ENCODE measurements at regions not wholly inside any gene's neighbourhood (a gene's known extent, or its start where the extent isn't known, plus 50 kb on each side); places are given as distances from the start of the nearest gene placed in this dataset.

DNA sequence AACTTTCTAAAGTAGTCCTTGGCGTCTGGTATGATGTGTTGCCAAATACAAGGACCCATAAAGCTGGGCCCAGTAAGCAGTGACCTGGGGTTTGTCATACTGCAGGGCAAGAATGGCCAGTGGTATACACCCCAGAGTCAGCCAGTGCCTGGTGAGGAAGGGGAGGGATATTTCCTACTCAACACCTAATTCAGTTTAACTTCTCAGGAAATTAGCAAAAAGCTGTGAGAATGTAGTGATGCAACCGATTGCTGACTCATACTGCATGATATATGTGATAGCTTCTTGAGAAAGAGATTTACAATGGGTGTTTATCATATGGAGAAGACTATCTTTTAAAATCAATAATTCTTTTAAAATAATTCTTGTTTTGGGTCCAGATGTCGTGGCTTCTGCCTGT lies 889.3 kb upstream of the CELF2 start:
- no peaks in the 10 kb centered on the region for H3K9me3 ChIP-seq (ENCODE audit: insufficient read depth, low read length)
- no peaks in the 10 kb centered on the region for H3K27me3 ChIP-seq (ENCODE audit: low read length)
- no peak overlapping the region for H3K27ac ChIP-seq (ENCODE audit: low read depth, low read length)
- H3K4me2 ChIP-seq (ENCODE audit: low read depth, low read length, poor library complexity, severe bottlenecking): no peak overlapping the region
- H3K4me3 ChIP-seq (ENCODE audit: insufficient read depth, low read length, poor library complexity, severe bottlenecking): no peak overlapping the region
- no peak overlapping the region for H3K9ac ChIP-seq (ENCODE audit: low read length)
- no peaks in the 10 kb centered on the region for H3F3A ChIP-seq (ENCODE audit: insufficient read depth)
- H3K79me2 ChIP-seq (ENCODE audit: insufficient read depth, low read length): no peaks in the 10 kb centered on the region
- no peaks in the 10 kb centered on the region for H4K20me1 ChIP-seq (ENCODE audit: low read depth, low read length)
- H2AFZ ChIP-seq (ENCODE audit: low read depth, low read length, severe bottlenecking): no peak overlapping the region
- 0 out of 2 replicates have a peak, but pooled peaks cover 6% of the 10 kb centered on the region for H3K9me2 ChIP-seq (replicated peaks; ENCODE audit: insufficient read depth, low read length)
- no peaks in the 10 kb centered on the region for H3K36me3 ChIP-seq (ENCODE audit: low read length)
- TF ChIP-seq, protein P1, sequence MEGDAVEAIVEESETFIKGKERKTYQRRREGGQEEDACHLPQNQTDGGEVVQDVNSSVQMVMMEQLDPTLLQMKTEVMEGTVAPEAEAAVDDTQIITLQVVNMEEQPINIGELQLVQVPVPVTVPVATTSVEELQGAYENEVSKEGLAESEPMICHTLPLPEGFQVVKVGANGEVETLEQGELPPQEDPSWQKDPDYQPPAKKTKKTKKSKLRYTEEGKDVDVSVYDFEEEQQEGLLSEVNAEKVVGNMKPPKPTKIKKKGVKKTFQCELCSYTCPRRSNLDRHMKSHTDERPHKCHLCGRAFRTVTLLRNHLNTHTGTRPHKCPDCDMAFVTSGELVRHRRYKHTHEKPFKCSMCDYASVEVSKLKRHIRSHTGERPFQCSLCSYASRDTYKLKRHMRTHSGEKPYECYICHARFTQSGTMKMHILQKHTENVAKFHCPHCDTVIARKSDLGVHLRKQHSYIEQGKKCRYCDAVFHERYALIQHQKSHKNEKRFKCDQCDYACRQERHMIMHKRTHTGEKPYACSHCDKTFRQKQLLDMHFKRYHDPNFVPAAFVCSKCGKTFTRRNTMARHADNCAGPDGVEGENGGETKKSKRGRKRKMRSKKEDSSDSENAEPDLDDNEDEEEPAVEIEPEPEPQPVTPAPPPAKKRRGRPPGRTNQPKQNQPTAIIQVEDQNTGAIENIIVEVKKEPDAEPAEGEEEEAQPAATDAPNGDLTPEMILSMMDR (IDR thresholded peaks at IDR 0.05; ENCODE audit: insufficient read depth, low read length, poor library complexity, severe bottlenecking): no peak
- no peak for TF ChIP-seq EZH2phosphoT487 (conservative IDR thresholded peaks at IDR 0.05; ENCODE audit: low read length)

DNA sequence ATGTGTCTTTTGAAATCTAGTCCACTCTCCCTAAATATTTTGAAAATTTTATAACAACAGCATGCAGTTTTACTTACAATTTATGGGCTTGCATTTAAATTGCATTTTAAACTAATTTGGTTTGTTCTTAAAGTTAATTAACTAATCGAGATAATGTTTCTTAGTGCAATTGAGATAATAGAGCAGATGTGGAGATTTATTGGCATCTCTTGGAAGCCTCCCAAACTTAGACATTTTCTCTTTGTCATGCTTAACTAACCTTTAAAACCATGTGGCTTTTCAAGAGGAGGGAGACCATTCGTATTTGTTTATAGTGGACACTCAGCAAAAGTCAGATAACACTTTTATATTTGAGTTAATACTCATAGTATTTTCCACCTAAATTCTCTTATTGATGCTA lies 887.0 kb upstream of the CELF2 start:
- H3K9me2 ChIP-seq (replicated peaks; ENCODE audit: insufficient read depth, low read length): 0 out of 2 replicates have a peak, but pooled peaks cover 6% of the 10 kb centered on the region
- no peak overlapping the region for H3K4me2 ChIP-seq (ENCODE audit: low read depth, low read length, poor library complexity, severe bottlenecking)
- no peaks in the 10 kb centered on the region for H3K79me2 ChIP-seq (ENCODE audit: insufficient read depth, low read length)
- H3K4me3 ChIP-seq (ENCODE audit: insufficient read depth, low read length, poor library complexity, severe bottlenecking): no peak overlapping the region
- H3K9me3 ChIP-seq (ENCODE audit: insufficient read depth, low read length): no peaks in the 10 kb centered on the region
- no peak overlapping the region for H3K9ac ChIP-seq (ENCODE audit: low read length)
- no peaks in the 10 kb centered on the region for H3F3A ChIP-seq (ENCODE audit: insufficient read depth)
- H3K27me3 ChIP-seq (ENCODE audit: low read length): no peaks in the 10 kb centered on the region
- H4K20me1 ChIP-seq (ENCODE audit: low read depth, low read length): no peaks in the 10 kb centered on the region
- H3K36me3 ChIP-seq (ENCODE audit: low read length): no peaks in the 10 kb centered on the region
- no peak overlapping the region for H3K27ac ChIP-seq (ENCODE audit: low read depth, low read length)
- TF ChIP-seq EZH2phosphoT487 (conservative IDR thresholded peaks at IDR 0.05; ENCODE audit: low read length): no peak
- no peak overlapping the region for H2AFZ ChIP-seq (ENCODE audit: low read depth, low read length, severe bottlenecking)

DNA sequence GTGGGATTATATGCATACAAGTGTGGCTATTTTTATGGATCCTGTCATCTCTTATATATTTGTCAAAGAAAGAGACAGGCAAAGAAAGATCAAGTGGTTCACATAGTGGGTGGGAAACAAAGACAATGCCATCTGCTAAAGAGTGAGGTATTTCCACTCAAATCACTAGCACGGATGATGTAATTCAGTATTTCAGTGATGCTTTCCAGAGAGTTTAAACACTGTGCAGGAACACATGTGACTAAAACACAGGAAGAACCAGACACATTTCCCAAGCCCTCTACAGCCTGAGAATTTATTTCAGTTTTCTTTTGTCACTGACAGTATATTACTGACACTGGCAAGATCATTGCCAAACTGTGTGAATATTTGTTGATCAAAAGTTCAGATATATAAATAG lies 885.7 kb upstream of the CELF2 start:
- no peak overlapping the region for H2AFZ ChIP-seq (ENCODE audit: low read depth, low read length, severe bottlenecking)
- no peaks in the 10 kb centered on the region for H3F3A ChIP-seq (ENCODE audit: insufficient read depth)
- H3K9me2 ChIP-seq (replicated peaks; ENCODE audit: insufficient read depth, low read length): 0 out of 2 replicates have a peak, but pooled peaks cover 6% of the 10 kb centered on the region
- no peak overlapping the region for H3K4me3 ChIP-seq (ENCODE audit: insufficient read depth, low read length, poor library complexity, severe bottlenecking)
- H4K20me1 ChIP-seq (ENCODE audit: low read depth, low read length): no peaks in the 10 kb centered on the region
- TF ChIP-seq EZH2phosphoT487 (conservative IDR thresholded peaks at IDR 0.05; ENCODE audit: low read length): no peak
- TF ChIP-seq, protein P1 (IDR thresholded peaks at IDR 0.05; ENCODE audit: insufficient read depth, low read length, poor library complexity, severe bottlenecking): no peak
- no peaks in the 10 kb centered on the region for H3K36me3 ChIP-seq (ENCODE audit: low read length)
- no peak overlapping the region for H3K27ac ChIP-seq (ENCODE audit: low read depth, low read length)
- H3K4me2 ChIP-seq (ENCODE audit: low read depth, low read length, poor library complexity, severe bottlenecking): no peak overlapping the region
- no peaks in the 10 kb centered on the region for H3K9me3 ChIP-seq (ENCODE audit: insufficient read depth, low read length)
- H3K9ac ChIP-seq (ENCODE audit: low read length): no peak overlapping the region
- no peaks in the 10 kb centered on the region for H3K79me2 ChIP-seq (ENCODE audit: insufficient read depth, low read length)
- no peaks in the 10 kb centered on the region for H3K27me3 ChIP-seq (ENCODE audit: low read length)

DNA sequence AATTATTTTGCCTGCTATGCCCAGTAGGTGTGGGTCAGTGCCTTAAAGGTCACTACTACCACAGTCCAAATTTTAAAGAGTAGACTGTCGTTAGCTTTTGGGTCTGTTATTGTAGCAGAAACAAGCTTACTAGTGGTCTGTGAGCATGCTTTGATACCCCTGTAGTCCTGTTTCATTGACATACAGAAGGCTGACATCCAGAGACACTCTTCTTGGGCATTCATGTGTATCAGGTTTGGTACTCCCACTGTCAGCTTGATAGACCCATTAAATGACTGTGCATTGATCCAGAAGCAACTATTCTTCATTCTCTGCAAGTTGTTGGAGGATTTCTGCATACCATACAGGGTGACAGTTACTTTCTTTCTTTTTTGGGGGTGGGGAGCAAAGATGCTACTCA lies 884.4 kb upstream of the CELF2 start:
- no peak overlapping the region for H3K9ac ChIP-seq (ENCODE audit: low read length)
- no peaks in the 10 kb centered on the region for H3K9me3 ChIP-seq (ENCODE audit: insufficient read depth, low read length)
- 0 out of 2 replicates have a peak, but pooled peaks cover 6% of the 10 kb centered on the region for H3K9me2 ChIP-seq (replicated peaks; ENCODE audit: insufficient read depth, low read length)
- TF ChIP-seq, protein P1 (IDR thresholded peaks at IDR 0.05; ENCODE audit: insufficient read depth, low read length, poor library complexity, severe bottlenecking): no peak
- TF ChIP-seq EZH2phosphoT487 (conservative IDR thresholded peaks at IDR 0.05; ENCODE audit: low read length): no peak
- H3K4me3 ChIP-seq (ENCODE audit: insufficient read depth, low read length, poor library complexity, severe bottlenecking): no peak overlapping the region
- no peak overlapping the region for H3K27ac ChIP-seq (ENCODE audit: low read depth, low read length)
- H3F3A ChIP-seq (ENCODE audit: insufficient read depth): no peaks in the 10 kb centered on the region
- H3K4me2 ChIP-seq (ENCODE audit: low read depth, low read length, poor library complexity, severe bottlenecking): no peak overlapping the region
- H3K79me2 ChIP-seq (ENCODE audit: insufficient read depth, low read length): no peaks in the 10 kb centered on the region
- no peaks in the 10 kb centered on the region for H3K36me3 ChIP-seq (ENCODE audit: low read length)
- no peaks in the 10 kb centered on the region for H4K20me1 ChIP-seq (ENCODE audit: low read depth, low read length)
- no peaks in the 10 kb centered on the region for H3K27me3 ChIP-seq (ENCODE audit: low read length)
- no peak overlapping the region for H2AFZ ChIP-seq (ENCODE audit: low read depth, low read length, severe bottlenecking)
